ENCODE measurements at regions not wholly inside any gene's neighbourhood (a gene's known extent, or its start where the extent isn't known, plus 50 kb on each side); places are given as distances from the start of the nearest gene placed in this dataset.

- TF ChIP-seq, protein P1, sequence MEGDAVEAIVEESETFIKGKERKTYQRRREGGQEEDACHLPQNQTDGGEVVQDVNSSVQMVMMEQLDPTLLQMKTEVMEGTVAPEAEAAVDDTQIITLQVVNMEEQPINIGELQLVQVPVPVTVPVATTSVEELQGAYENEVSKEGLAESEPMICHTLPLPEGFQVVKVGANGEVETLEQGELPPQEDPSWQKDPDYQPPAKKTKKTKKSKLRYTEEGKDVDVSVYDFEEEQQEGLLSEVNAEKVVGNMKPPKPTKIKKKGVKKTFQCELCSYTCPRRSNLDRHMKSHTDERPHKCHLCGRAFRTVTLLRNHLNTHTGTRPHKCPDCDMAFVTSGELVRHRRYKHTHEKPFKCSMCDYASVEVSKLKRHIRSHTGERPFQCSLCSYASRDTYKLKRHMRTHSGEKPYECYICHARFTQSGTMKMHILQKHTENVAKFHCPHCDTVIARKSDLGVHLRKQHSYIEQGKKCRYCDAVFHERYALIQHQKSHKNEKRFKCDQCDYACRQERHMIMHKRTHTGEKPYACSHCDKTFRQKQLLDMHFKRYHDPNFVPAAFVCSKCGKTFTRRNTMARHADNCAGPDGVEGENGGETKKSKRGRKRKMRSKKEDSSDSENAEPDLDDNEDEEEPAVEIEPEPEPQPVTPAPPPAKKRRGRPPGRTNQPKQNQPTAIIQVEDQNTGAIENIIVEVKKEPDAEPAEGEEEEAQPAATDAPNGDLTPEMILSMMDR (IDR thresholded peaks at IDR 0.05; ENCODE audit: low read depth, low read length) = no peak
- no peak for TF ChIP-seq EZH2phosphoT487 (IDR thresholded peaks at IDR 0.05; ENCODE audit: low read depth)
Measured at GRCh38 chr15:97598353-97598798, 362.1 kb upstream of the ARRDC4 start.

Measured in OCI-LY3 (cell line).